Endothelial cell of umbilical vein (primary cell): ENCODE measurements at regions not wholly inside any gene's neighbourhood (a gene's known extent, or its start where the extent isn't known, plus 50 kb on each side); places are given as distances from the start of the nearest gene placed in this dataset.

Experiments used
- BruUV-seq: library from RNA; stranded (reverse); fragments of 400-500 nt; replicated peaks from 2 replicates; lab custom pipeline; 2021; lab: Mats Ljungman, UMichigan
- CTCF ChIA-PET: fragments of 300-600, 350-600 bp; sonication (Branson Sonifier 250); formaldehyde crosslinking; loops from one replicate; lab custom pipeline; 2021; ENCODE audit warnings: antibody characterized with exemption, inconsistent platforms; lab: Charles Lee
- POLR2A ChIA-PET: fragments of 300-600, 350-600 bp; sonication (Branson Sonifier 250); formaldehyde crosslinking; loops from one replicate; lab custom pipeline; 2021; ENCODE audit warnings: antibody characterized with exemption, inconsistent platforms; lab: Charles Lee
- DNase-seq: peaks from one replicate; pipeline ENCODE4 v3.0.0-alpha.2; 2011; ENCODE audit warnings: low read depth, low spot score
- FAIRE-seq: peaks from 2 replicates; lab custom pipeline; 2011; peaks lifted over from hg19 to GRCh38; lab: Jason Lieb, UNC
- H2AFZ ChIP-seq: 2 replicates; pipeline ENCODE4 v1.6.0; 2012; ENCODE audit warnings: low read depth, low read length, control low read depth, inconsistent platforms
- H3K27ac ChIP-seq: 2 replicates; pipeline ENCODE4 v1.5.1; 2011; ENCODE audit warnings: low read depth, mild to moderate bottlenecking, control low read depth, low read length, moderate library complexity; ENCODE audit not compliant: insufficient read depth
- H3K27me3 ChIP-seq, 2 experiments: 2 replicates each; pipeline versions ENCODE4 v1.6.0 to v1.6.1; 2011; ENCODE audit warnings: low read length in 2 of 2, mixed read lengths in 1 of 2; ENCODE audit not compliant: control insufficient read depth in 2 of 2, insufficient read depth in 2 of 2
- H3K36me3 ChIP-seq, 2 experiments: 2 replicates in 1 of 2; 3 replicates in 1 of 2; pipeline ENCODE4 v1.5.1; 2011; ENCODE audit warnings: low read length in 2 of 2, mild to moderate bottlenecking in 1 of 2, moderate library complexity in 1 of 2; ENCODE audit not compliant: control insufficient read depth in 2 of 2, insufficient read depth in 2 of 2; ENCODE audit errors: extremely low read depth in 1 of 2
- H3K4me1 ChIP-seq: 3 replicates; pipeline ENCODE4 v1.5.1; 2011; ENCODE audit warnings: mild to moderate bottlenecking, low read length; ENCODE audit not compliant: control insufficient read depth, insufficient read depth; ENCODE audit errors: extremely low read depth
- H3K4me2 ChIP-seq: 2 replicates; pipeline ENCODE4 v1.6.1; 2011; ENCODE audit warnings: low read length, control low read depth, mixed read lengths; ENCODE audit not compliant: insufficient read depth
- H3K4me3 ChIP-seq, 3 experiments: fragments of 200-600 bp in 1 of 3; sonication (generic), shearing (Covaris generic) in 1 of 3; replicated peaks in 1 of 3; 2 replicates each; pipeline ENCODE4 v1.5.1; 2011 to 2016; ENCODE audit warnings: control low read depth in 3 of 3, low read length in 3 of 3, mild to moderate bottlenecking in 2 of 3, inconsistent platforms in 1 of 3, low read depth in 1 of 3, moderate library complexity in 1 of 3; ENCODE audit not compliant: insufficient read depth in 1 of 3
- H3K79me2 ChIP-seq: 2 replicates; pipeline ENCODE4 v1.6.0; 2012; ENCODE audit warnings: low read length, inconsistent platforms; ENCODE audit not compliant: control insufficient read depth, insufficient read depth
- H3K9ac ChIP-seq: replicated peaks from 2 replicates; pipeline ENCODE3; 2011; ENCODE audit warnings: low read length, control low read depth; ENCODE audit not compliant: insufficient read depth; ENCODE audit errors: extremely low read depth
- H3K9me1 ChIP-seq: replicated peaks from 3 replicates; pipeline ENCODE4 v1.6.0; 2011; ENCODE audit warnings: mild to moderate bottlenecking, low read length; ENCODE audit not compliant: control insufficient read depth, insufficient read depth; ENCODE audit errors: extremely low read depth
- H3K9me3 ChIP-seq: replicated peaks from 2 replicates; pipeline ENCODE4 v1.5.1; 2012; ENCODE audit warnings: low read length, inconsistent platforms; ENCODE audit not compliant: control insufficient read depth, insufficient read depth
- H4K20me1 ChIP-seq: replicated peaks from 2 replicates; pipeline ENCODE3; 2011; ENCODE audit warnings: mild to moderate bottlenecking, low read length; ENCODE audit not compliant: control insufficient read depth, insufficient read depth; ENCODE audit errors: extremely low read depth
- EZH2 ChIP-seq: IDR thresholded peaks from 2 replicates; pipeline ENCODE4 v1.6.1; 2012; ENCODE audit warnings: borderline replicate concordance, low read depth, mild to moderate bottlenecking, moderate library complexity, low read length, inconsistent platforms; ENCODE audit not compliant: severe bottlenecking
- FOS ChIP-seq: IDR thresholded peaks from 2 replicates; pipeline ENCODE4 v1.6.1; 2011; ENCODE audit warnings: mild to moderate bottlenecking, low read length, moderate library complexity, borderline replicate concordance; ENCODE audit not compliant: insufficient read depth
- GATA2 ChIP-seq: IDR thresholded peaks from 2 replicates; pipeline ENCODE4 v1.7.0; 2011; ENCODE audit warnings: low read depth, mild to moderate bottlenecking, moderate library complexity, mixed read lengths, low read length; ENCODE audit not compliant: insufficient read length, insufficient read depth
- JUN ChIP-seq: IDR thresholded peaks from 2 replicates; pipeline ENCODE4 v1.6.1; 2011; ENCODE audit warnings: borderline replicate concordance, low read depth; ENCODE audit not compliant: insufficient read length, insufficient read depth
- MYC ChIP-seq: IDR thresholded peaks from one replicate; pipeline ENCODE4 v1.6.1; 2011; ENCODE audit warnings: mild to moderate bottlenecking, low read depth, low read length
- POLR2A ChIP-seq: IDR thresholded peaks from 2 replicates; pipeline ENCODE4 v1.6.1; 2012; ENCODE audit warnings: low read depth, mild to moderate bottlenecking, control low read depth, low read length
- POLR2AphosphoS5 ChIP-seq: IDR thresholded peaks from 2 replicates; pipeline ENCODE4 v1.6.1; 2012; ENCODE audit warnings: low read depth, mild to moderate bottlenecking, control low read depth, low read length, moderate library complexity; ENCODE audit not compliant: insufficient read depth
- dilution Hi-C: fragments of 300-500 bp; cut with MboI; formaldehyde crosslinking; loops from one replicate; pipeline ENCODE4 v1.15.0; 2019; ENCODE audit warnings: low sequenced_read_pairs; ENCODE audit not compliant: extremely low pct_ligation_motif_present
- intact Hi-C: fragments of 100-400 bp; cut with micrococcal nuclease; formaldehyde crosslinking; loops from one replicate; pipeline ENCODE4 v1.10.0; 2022
- TF ChIP-seq, protein P1 (sequence below), 2 donors: IDR thresholded peaks; 1 replicate in 1 of 2; 2 replicates in 1 of 2; pipeline ENCODE4 v1.5.1; 2011; ENCODE audit warnings: low read length in 2 of 2, mild to moderate bottlenecking in 2 of 2, moderate library complexity in 2 of 2, control low read depth in 1 of 2, inconsistent platforms in 1 of 2, low read depth in 1 of 2; ENCODE audit not compliant: insufficient read depth in 1 of 2; ENCODE audit errors: extremely low read depth in 1 of 2
- TF ChIP-seq, protein P2 (sequence below): IDR thresholded peaks from 2 replicates; pipeline ENCODE4 v1.6.1; 2011; ENCODE audit not compliant: insufficient read depth, insufficient read length

DNA sequence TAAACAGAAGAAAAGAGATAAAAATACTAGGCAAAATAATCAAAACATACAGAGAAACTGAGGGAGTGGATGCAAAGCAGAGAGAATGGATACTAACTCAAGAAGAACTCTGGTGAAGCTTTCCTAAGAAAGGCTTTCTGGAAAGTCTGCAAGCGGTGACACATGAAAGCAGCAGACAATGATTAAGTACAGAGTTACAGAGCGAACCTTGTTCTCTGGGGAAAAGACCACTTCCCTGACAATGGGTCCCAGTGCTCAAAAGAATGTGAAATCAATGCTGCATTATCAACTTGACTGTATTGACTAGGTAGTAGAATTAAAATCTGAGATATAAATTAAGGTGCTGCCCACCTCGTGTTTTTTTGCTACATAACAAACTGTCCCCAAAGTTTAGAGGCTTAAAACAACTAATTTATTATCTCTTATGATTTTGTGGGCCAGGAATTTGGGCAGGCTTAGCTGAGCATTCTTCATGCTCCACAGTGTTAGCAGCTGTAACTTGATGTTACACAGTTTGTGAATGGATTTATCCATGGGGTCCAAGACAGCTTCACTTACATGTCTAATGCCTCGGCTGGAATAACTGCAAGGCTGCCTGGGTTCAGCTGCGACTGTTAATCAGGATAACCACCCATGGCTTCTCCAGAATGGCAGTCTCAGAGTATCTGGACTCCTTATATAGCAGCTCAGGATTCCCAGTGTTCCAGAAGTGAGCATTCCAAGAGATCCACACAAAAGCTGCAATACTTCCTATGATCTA is 106.9 kb upstream of the INPP4B start:
- Histone ChIP-seq H3K27me3 (no peaks in the 10 kb centered on the region), H3K36me3 (no peaks in the 10 kb centered on the region), H3K9me1 (no peaks in the 10 kb centered on the region), H3K27ac (no peak overlapping the region), H4K20me1 (no peaks in the 10 kb centered on the region), H2AFZ (no peak overlapping the region), H3K4me3 (no peak overlapping the region), H3K9me3 (no peaks in the 10 kb centered on the region), H3K79me2 (no peaks in the 10 kb centered on the region), H3K4me2 (no peak overlapping the region), H3K9ac (no peak overlapping the region), H3K4me1 (no peaks in the 10 kb centered on the region)
- FAIRE-seq (no peak), DNase-seq (no peak)
- dilution Hi-C loops: no loop called here
- CTCF ChIA-PET: no interaction called here
- intact Hi-C loops: no loop called here
- no TSS peak for BruUV-seq
- no peak for TF ChIP-seq POLR2AphosphoS5
- no peak for TF ChIP-seq JUN
- no peak for TF ChIP-seq GATA2
- no peak for TF ChIP-seq FOS
- TF ChIP-seq MYC: no peak
- TF ChIP-seq POLR2A: no peak
- POLR2A ChIA-PET: no interaction called here

DNA sequence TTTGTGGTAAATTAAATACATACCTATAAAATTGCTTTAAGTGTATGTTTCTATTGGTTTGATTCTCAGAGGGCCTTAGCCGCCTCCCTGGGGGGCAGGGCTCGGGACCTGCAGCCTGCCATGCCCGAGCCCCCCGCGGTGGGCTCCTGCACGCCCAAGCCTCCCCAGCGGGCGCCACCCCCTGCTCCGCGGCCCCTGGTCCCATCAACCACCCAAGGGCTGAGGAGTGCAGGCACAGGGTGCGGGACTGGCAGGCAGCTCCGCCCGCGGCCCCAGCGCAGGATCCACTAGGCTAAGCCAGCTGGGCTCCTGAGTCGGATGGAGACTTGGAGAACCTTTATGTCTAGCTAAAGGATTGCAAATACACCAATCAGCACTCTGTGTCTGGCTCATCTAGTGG is 108.3 kb upstream of the INPP4B start:
- TF ChIP-seq EZH2: no peak
- no peak for TF ChIP-seq FOS
- TF ChIP-seq POLR2A: no peak
- TF ChIP-seq JUN: no peak
- TF ChIP-seq, protein P1, sequence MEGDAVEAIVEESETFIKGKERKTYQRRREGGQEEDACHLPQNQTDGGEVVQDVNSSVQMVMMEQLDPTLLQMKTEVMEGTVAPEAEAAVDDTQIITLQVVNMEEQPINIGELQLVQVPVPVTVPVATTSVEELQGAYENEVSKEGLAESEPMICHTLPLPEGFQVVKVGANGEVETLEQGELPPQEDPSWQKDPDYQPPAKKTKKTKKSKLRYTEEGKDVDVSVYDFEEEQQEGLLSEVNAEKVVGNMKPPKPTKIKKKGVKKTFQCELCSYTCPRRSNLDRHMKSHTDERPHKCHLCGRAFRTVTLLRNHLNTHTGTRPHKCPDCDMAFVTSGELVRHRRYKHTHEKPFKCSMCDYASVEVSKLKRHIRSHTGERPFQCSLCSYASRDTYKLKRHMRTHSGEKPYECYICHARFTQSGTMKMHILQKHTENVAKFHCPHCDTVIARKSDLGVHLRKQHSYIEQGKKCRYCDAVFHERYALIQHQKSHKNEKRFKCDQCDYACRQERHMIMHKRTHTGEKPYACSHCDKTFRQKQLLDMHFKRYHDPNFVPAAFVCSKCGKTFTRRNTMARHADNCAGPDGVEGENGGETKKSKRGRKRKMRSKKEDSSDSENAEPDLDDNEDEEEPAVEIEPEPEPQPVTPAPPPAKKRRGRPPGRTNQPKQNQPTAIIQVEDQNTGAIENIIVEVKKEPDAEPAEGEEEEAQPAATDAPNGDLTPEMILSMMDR (IDR thresholded peaks at IDR 0.05; ENCODE audit: extremely low read depth in 1 of 2, insufficient read depth in 1 of 2, low read depth in 1 of 2, low read length in 2 of 2): no peak
- no peak for TF ChIP-seq MYC
- TF ChIP-seq GATA2: no peak
- TF ChIP-seq, protein P2, sequence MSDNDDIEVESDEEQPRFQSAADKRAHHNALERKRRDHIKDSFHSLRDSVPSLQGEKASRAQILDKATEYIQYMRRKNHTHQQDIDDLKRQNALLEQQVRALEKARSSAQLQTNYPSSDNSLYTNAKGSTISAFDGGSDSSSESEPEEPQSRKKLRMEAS: no peak
- TF ChIP-seq POLR2AphosphoS5: no peak
- Histone ChIP-seq H3K27ac (no peak overlapping the region), H3K36me3 (no peaks in the 10 kb centered on the region), H4K20me1 (no peaks in the 10 kb centered on the region), H2AFZ (no peak overlapping the region), H3K4me3 (no peak overlapping the region), H3K4me2 (no peak overlapping the region), H3K9me1 (no peaks in the 10 kb centered on the region), H3K9me3 (no peaks in the 10 kb centered on the region), H3K27me3 (no peaks in the 10 kb centered on the region), H3K79me2 (no peaks in the 10 kb centered on the region), H3K9ac (no peak overlapping the region), H3K4me1 (no peaks in the 10 kb centered on the region)
- FAIRE-seq: no peak
- no peak for DNase-seq
- BruUV-seq: no TSS peak
- ChIA-PET CTCF (no interaction called here), POLR2A (no interaction called here)
- dilution Hi-C loops (no loop called here), intact Hi-C loops (no loop called here)
